HG02973 (cell line): ENCODE measurements at regions not wholly inside any gene's neighbourhood (a gene's known extent, or its start where the extent isn't known, plus 50 kb on each side); places are given as distances from the start of the nearest gene placed in this dataset.

Experiments used
- ATAC-seq: cut with Tn5 transposase; IDR thresholded peaks from one replicate; pipeline ENCODE4 v1.9.1; 2021; ENCODE audit warnings: moderate library complexity; ENCODE audit not compliant: unreplicated experiment

- ATAC-seq, result no peak
Observed at GRCh38 chr16:5527817-5528216, 430.2 kb upstream of the EEF2KMT start.

GRCh38 chr16:5526826-5527225 lies 429.2 kb upstream of the EEF2KMT start:
- no peak for ATAC-seq

DNA sequence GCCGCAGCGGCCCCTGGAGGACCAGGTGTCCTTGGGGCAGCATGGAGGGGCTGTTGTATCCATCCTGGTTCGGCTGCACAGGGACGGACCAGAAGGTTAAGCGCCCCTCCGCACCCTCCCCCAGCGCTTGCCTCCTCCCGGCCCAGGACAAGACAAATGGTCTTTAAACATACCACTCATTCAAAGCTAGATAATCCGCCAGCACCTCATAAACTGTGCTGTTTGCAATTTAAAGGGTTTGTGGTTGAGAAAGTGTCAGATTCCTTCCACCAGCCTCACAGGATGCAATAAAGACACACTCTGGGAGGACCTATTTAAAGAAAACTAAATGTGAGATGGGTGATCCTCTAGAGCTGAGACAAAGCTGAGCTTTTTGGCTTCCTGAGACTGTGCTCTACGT lies 426.2 kb upstream of the EEF2KMT start:
- no peak for ATAC-seq

- no peak for ATAC-seq
Observed at GRCh38 chr16:5516115-5516514, 418.5 kb upstream of the EEF2KMT start.

- ATAC-seq, result no peak
Observed at GRCh38 chr16:5512014-5512413, 414.4 kb upstream of the EEF2KMT start.

- ATAC-seq, result no peak
Observed at GRCh38 chr16:5510819-5511370, 413.3 kb upstream of the EEF2KMT start.

- ATAC-seq, result no peak
Observed at GRCh38 chr16:5509794-5510193, 412.2 kb upstream of the EEF2KMT start.

DNA sequence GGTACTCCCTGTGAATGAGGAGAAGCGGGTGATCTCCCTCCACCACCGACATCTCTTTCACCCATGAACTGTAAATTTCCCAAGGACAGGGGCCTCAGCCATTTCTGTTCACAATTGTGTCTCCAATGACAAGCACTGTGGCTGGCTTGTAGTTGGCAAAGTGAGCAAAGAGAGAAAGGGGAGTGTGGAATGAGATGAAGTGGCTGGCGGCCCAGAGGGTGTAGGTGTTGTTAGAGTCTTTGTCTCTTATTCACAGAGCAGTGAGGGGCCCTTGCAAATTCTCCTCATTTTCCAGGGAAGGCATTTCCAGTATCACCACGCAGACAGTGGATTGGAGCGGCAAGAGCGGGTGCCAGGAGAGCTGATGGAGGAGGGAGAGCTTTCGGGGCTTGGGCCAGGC lies 411.7 kb upstream of the EEF2KMT start:
- no peak for ATAC-seq

- no peak for ATAC-seq
Observed at GRCh38 chr16:5508371-5508770, 410.8 kb upstream of the EEF2KMT start.

DNA sequence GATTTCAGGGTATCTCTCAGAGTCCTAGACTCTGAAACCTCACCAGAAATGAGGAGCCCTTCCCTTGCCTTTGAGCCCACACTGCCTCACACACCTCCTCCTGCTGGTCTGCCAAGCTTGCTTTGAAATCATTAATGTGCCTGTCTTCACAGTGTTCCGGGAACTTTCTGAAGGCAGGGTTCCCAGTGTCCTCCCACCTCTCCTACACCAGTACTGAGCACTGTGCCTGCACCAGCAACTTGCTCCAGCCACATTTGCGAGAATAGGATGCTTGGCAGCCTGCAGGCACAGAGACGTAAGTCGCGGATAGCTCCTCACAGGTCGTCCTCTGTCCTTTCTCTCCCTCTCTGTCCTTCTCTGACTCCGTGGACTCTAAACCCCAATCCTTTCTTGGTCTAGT lies 408.4 kb upstream of the EEF2KMT start:
- no peak for ATAC-seq

GRCh38 chr16:5505091-5505887 lies 407.7 kb upstream of the EEF2KMT start:
- ATAC-seq, result no peak

DNA sequence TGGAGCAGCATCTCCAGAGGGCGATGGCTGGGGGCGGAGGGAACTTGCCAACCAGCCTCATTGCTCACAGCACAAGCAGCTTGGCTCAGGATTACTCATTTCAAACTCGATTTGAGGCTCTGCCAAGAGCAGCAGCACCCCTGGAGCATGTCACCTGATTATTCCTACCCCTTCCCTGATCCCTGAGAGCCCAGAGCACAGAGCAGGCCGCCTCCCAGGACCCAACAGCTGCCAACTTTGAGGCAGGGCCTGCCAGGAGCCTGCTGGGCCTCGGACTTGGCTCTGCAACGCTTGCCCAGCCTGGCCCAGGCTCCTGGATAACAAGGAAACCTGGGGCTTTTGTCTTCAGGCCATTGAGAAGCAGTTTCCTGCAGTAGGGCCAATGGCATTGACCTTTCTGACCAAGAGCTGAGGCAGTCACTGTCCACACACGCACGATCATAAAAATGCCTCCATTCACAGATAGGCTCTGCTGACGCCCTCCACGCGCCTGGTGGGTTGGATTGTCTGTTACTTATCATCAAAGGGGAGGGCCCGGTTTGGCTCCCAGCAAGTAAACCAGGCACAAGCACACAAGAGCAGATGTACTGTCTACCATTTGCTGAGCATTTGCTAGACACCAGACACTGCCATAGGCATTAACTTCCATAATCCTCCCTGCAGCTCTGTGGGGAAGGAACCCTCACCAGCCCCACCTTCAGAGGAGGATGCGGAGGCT lies 406.6 kb upstream of the EEF2KMT start:
- no peak for ATAC-seq

DNA sequence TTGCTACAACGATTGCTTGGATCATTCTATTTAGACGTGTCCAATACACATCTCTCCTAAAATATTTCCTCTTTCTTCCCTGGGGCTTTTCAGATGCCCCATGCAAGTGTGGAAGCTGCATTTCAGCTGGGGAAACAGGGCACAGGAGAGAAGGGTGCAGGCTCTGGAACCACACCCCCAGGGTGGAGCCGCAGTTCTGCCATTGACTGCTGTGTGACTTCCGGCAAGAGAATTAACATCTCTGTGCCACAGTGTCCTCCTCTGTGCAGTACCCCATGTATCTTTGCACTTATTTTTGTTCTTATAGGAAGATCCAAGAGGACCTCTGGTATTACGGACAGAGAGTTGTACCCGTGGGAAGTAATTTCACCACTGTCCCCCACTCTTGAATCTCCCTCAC lies 405.3 kb upstream of the EEF2KMT start:
- ATAC-seq, result no peak

GRCh38 chr16:5502467-5502869 lies 404.9 kb upstream of the EEF2KMT start:
- no peak for ATAC-seq

- ATAC-seq, result no peak
Observed at GRCh38 chr16:5500526-5500925, 402.9 kb upstream of the EEF2KMT start.

DNA sequence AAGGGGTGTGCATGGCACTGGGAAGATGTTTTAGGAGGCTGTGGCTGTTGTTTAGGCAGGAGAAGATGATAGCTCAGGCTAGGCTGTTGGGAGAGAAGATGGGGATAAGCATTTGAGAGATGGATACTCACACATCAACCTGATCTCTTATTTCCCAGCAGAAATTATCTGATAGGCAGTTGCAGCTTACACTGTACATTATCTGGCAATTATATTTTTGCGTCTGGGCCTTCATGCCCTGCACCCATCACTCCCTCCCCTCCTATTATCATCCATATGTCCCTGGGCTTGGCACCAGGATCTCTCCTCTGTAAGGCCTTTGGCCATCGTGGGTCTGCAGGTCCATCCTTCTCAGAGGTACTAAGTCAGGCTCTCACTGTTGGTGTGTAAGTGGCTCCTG lies 401.0 kb upstream of the EEF2KMT start:
- ATAC-seq, result no peak

- no peak for ATAC-seq
Observed at GRCh38 chr16:5496013-5496412, 398.4 kb upstream of the EEF2KMT start.

DNA sequence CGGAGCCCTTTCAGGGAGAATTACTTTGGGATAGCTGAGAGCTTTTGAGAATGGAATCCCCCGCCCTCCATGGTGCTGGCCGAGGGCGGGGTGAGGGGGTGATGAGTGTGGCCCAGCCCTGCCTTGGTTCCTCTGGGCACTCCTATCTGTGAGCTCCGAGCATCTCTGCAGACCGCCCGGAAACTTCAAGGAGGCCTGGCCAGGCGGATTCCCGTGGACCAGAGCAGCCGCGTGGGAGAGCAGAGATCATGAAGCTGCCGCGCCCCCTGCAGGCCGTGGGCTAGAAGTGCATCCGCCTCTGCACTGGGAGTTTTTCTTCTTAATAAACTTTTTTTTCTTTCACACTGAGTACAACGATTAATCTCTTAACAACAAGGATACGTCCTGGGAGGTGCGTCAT lies 392.9 kb upstream of the EEF2KMT start:
- ATAC-seq, result no peak

DNA sequence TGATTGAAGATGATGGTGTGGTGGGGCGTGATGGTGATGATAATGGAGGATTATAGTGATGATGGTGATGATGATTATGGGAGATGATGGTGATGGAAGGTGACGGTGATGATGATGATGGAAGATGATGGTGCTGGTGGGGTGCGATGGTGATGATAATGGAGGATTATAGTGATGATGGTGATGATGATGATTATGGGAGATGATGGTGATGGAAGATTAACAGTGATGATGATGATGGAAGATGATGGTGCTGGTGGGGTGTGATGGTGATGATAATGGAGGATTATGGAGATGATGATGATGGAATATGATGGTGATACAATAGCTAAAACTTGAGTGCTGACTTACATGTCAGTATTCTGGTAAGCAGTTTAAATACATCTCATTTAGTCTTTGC lies 391.0 kb upstream of the EEF2KMT start:
- ATAC-seq, result no peak

DNA sequence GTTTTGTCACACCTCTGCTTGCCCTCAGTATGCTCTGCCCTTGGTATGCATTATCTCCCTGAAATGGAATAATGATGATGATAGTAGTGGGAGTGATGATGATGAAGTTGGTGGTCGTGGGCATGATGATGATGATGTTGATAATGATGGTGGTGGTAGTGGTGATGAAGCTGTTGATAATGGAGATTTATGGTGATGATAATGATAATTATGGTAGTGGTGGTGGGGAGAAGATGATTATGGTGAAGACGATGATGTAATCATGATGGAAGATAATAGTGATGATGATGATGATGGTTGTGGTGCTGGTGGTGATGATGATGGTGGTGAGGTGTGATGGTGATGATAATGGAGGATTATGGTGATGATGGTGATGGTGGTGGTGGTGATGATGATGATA lies 390.1 kb upstream of the EEF2KMT start:
- ATAC-seq, result no peak

DNA sequence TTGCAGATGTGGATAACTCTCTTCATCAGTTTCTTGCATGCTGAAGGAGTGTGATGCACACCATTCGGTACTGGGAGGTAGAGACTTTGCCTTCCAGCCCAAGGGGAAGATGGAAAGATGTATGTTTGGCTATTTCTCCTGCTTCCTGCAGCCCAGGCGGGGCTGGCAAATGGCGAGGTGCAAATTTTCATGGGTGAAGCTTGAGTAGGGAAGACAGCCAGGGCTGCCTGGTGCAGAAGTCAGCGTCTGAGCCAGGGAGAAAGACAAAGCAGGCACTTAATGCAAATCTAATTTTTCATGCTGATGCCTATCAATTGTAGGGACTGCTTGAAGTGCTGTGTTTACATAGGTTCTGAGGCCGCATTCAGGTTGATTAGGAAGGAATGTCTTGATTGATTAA lies 384.7 kb upstream of the EEF2KMT start:
- ATAC-seq, result no peak
